GM18511 (cell line): ENCODE measurements at regions not wholly inside any gene's neighbourhood (a gene's known extent, or its start where the extent isn't known, plus 50 kb on each side); places are given as distances from the start of the nearest gene placed in this dataset.
"Not testable (repeated sequence)": the region's sequence is repeated elsewhere in the genome, so short reads cannot be mapped to it uniquely, and the experiment has no call there.

Source experiments
- ATAC-seq: cut with Tn5 transposase; IDR thresholded peaks from one replicate; pipeline ENCODE4 v1.9.1; 2021; ENCODE audit warnings: mild to moderate bottlenecking, moderate library complexity; ENCODE audit not compliant: unreplicated experiment

DNA sequence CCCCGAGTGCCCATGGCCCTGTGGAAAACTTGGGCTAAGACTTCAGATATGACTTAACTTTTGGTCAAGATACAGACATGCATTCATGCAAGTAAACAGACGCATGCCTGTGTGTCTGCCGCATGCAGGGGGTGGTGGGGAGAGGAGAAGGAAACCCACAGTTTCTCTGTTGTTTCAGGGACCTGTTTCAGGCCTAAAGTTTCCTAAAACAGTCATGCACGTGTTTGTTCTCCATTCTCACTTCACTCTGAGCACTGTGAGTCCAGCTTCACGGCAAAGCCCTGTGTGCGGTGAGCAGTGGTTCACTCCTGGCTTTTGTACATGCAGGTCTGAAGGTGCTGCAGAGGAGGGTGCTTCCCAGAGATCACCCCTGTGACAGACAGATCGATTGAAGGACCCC, 158.7 kb downstream of the FOXL1 start:
- no peak for ATAC-seq

DNA sequence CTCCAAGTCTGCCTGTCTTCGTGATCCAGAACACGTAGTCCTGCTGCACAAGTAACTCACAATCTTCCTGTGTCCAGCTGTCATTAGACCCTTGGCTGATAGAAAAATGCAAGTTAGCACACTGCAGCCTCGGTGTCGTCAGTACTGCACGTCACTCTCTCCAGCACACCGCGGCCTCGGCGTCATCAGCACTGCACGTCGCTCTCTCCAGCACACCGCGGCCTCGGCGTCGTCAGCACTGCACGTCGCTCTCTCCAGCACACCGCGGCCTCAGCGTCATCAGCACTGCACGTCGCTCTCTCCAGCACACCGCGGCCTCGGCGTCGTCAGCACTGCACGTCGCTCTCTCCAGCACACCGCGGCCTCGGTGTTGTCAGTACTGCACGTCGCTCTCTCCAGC, 160.0 kb downstream of the FOXL1 start:
- ATAC-seq = not testable (repeated sequence)

DNA sequence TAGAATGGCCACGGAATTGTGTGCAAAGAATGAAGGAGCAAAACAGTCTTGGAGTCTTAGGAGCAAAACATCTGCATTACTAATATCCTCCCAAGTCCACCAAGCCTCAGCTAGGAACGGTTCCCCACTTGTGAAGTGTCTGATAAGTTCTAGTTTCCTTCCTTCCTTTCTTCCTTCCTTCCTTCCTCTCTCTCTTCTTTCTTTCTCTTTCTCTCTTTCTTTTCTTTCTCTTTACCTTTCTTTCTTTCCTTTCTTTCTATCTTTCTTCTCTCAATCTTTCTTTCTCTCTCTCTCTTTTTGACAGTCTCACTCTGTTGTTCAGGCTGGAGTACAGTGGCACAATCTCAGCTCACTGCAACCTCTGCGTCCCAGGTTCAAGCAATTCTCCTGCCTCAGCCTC, 160.8 kb downstream of the FOXL1 start:
- ATAC-seq = no peak

DNA sequence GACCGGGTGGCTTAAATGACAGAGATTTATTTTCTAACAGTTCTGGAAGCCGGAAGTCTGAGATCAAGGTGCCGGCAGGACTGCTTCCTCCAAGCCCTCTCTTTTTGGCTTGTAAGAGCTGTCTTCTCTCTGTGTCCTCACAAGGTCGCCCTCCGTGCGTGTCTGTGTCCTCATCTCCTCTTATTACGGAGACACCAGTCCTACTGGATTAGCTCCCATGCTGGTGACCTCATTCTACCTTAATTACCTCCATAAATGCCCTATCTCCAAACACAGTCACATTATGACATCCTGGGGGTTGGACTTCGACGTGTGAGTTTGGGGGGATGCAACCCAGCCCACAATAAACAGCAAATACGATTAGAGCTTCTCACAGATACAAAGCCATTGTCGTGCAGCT, 161.5 kb downstream of the FOXL1 start:
- ATAC-seq = no peak

DNA sequence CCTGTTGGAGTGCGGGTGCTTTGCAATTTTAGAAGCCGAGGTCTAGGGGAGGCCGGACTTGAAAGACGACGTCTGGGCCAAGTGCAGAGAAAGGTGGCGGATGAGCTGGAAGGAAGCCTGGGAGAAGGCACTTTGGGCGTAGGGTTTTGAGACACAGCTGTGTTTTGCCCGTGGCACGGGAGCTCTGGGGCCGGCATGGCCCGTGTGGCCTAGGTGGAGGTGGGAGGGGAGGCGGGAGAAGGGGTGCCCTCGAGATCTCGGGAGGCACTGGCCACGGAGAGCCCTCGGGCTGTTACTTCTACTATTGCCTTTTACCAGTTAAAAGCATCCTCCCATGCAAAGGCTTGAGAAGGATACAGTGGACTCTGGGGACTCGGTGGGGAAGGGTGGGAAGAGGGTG, 161.9 kb downstream of the FOXL1 start:
- no peak for ATAC-seq

DNA sequence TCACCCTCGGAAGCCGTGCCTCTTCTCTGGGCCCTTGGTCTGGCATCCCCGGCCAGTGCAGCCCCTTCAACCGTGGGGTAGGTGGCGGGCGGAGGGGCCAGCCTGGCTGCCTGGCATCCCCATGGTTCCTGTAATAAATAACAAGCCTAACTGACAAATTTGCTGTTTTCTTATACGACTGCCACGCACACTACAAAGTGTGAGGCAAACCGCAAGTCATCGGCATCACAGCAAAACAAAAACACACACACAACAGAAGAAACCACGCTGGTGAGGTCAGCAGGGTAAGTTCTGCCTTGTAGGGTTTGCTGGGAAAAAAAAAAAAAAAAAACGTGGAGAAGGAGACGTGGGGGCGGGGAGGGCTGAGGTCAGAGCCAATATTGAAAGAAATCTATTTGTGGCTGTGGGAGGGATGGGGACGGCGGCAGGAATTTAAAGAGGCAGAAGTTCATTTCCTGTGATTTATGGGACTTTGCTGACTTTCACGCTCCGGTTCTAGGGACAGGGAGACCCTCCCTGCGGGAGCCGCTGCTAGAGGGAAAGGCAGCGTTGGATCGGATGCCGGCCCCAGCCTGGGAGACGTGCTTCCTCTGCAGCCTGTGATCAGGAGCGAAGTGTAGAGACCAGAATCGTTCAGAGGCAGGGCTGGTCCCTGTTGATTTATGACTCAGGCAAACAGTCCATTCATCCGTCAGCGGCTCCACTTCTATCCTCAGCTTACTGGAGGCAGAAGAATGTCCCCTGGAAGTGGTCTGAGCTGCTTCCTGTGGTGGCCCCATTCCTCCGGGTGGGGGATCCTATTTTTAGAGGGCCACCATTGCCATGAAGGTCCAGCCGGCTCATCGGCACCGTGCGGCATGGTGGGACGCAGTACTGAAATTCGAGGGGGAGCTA, 162.8 kb downstream of the FOXL1 start:
- ATAC-seq = no peak

DNA sequence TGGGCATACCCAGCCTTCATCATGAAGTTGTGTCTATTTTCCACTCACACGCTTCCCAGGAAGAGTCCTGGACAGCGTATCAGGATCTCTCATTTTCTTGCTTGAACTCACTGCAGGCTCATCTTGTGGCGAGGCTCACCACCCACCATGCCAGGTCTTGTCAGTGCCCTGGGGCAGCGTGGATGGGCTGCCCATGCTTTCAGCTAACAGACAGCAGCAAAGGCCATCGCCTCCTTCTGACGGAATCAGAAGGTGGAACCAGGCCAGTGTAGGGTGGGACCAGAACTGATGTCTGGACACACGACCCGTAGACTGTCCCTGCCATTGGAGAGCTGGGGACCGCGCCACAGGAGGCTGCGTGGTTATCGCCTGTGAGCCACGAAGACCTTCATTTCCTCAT, 169.4 kb downstream of the FOXL1 start:
- ATAC-seq = no peak

DNA sequence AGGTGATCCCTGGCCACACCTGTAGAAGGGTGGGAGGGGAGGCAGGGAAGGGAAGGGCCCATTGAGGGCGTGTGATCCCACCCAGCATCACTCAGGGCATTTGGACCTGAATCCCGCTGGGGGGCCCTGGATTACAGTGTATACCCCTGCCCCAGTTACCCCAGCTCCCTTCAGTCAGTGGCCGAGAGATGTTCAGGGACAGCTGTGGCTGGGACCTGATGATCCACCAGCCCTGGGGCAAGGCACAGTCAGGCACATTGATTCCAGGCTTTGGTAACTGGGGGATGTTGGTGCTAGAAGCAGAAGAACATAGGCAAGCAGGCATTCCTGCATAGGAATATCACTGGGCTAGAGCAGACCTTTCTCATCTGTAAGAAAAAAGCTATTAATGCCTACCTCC, 170.3 kb downstream of the FOXL1 start:
- ATAC-seq = no peak

DNA sequence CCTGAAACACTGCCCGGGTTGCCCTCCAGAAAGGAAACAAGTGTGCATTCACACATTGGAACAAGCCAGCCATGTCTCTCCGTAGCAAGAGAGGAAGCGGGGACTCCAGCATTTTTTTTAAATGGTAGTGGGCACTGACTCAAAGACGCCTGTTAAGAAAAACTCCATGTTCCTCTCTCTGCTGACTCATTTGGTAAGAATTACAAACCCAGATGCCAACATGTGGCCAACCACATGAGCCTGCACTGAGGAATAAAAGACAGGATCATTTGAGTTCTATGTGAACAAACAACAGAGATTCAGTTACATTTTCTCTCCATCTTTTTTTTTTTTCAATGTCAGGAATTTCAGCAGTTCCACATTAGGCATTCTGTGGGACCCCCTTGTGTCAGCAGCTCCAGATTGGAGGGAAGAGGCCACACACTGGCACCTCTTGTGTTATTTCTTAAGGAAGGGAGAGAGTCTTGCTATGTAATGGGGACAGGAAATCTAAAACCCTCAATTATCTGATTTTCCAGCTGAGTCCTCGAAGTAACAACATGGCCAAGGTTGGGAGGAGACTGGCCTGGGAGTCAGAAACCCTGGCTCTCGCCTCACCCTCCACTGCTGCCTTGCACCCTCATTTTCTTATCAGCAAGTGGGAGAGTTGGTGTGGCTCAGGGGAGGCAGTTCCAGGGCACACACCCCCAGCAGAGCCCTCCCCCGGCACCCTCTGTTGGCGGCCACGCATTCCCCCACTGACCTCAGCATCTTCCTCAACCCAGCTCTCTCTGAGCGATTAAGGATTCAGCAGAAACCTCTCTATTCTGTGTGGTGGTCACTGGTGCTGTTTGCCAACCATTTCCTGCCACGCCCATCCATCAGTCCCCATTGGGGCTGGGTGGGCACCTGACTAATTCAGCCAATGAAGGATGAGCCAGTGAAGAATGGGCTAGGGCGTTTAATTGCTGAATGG, 173.0 kb downstream of the FOXL1 start:
- ATAC-seq = no peak

DNA sequence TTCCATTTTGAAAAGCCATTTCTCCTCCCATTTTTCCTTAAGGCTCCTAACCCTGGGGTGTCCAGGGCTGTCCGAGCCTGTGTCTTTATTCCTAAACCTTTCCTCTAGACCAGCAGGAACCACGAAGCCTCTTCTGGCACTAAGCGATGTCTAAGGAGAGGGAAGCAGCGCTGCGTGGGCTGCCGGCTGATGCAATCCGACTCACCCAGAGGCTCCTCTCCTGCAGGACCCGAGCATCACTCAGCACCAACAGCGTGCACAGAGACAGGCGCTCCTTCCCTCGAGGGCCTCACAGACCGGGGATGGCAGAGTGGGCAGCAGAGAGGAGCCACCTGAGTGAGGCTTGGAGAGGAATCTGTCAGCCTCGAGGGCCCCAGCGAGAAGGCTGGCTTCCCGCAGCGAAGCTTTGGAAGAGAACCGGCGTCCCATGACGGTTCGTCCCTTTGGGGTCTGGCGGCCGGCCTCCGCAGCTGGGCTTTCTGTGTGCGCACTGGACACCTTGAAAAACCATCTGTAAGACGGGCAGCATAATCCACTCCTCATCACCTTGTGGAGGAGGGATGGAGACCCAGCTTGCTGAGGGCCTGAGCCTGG, 174.3 kb downstream of the FOXL1 start:
- ATAC-seq = no peak

DNA sequence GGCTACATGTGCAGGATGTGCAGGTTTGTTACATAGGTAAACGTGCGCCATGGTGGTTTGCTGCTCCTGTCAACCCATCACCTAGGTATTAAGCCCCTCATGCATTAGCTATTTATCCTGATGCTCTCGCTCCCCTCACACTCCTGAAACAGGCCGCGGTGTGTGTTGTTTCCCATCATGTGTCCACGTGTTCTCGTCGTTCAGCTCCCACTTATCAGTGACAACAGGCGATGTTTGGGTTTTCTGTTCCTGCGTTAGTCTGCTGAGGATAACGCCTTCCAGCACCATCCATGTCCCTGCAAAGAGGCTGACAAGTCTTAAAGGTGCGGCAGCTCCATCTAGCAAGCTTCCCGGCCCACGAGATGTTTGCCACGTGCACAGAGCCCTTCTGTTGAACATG, 175.1 kb downstream of the FOXL1 start:
- no peak for ATAC-seq

DNA sequence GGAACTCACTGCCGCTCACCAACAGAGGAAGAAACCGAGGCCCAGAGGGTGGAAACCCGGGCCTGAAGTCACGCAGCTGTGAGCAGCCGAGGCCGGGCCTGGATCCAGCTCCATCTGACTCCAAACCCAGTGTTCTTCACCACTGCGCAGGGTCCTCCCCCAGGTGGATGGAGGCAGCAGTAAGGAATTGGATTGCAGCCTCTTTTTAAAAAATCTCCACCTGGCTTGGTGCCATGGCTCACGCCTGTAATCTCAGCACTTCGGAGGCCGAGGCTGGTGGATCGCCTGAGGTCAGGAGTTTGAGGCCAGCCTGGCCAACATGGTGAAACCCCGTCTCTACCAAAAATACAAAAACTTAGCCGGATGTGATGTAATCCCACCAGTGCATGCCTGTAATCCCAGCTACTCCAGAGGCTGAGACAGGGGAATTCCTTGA, 177.2 kb downstream of the FOXL1 start:
- no peak for ATAC-seq

DNA sequence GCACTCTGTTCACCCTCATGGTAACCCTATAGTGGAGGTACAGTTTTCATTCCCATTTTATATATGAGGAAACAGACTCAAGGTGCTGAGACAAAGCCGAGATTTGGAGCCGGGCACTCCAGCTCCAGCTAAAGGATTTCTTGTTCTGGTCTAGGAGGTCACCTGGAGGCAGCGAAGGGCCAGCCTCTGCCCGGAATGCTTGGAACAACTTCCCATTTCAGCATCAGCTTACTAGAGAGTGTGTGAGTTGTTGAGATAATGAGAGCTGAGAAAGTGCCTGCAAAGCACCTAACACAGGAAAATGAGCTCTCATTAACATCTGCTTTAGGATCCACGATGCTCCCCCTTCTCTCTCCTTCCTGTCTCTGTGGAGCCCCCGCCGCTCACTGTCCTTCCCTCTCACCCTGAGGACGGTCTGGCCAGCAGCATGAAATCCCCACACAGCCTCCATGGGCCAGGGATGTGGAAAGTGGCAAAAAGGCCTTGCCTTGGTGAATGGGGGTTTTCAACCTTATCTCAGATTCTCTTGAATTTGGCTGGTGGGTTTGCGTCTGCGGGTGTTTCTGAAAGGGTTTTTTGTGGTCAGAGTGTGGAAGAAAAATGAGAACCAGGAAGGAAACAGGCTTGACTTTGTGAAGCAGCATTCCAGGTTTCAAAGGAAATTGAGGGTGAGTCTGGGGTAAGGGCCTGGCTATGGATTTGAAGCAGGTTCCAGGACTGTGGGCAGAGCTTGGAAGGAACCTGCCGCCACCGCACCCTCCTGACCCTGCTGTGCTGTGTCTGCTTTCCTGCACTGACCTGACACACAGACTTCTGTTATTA, 178.7 kb downstream of the FOXL1 start:
- ATAC-seq = no peak

DNA sequence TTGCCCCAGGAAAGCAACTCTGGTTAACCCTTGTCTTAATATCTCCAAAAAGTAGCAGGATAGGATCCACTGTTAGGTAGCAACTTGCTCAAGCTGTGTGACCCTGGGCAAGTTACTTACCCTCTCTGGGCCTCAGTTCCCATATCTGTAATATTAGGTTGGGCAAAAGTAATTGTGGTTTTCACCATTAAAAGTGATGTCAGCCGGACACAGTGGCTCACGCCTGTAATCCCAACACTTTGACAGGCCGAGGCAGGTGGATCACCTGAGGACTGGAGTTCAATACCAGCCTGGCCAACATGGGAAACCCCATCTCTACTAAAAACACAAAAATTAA, 179.3 kb downstream of the FOXL1 start:
- ATAC-seq = no peak

DNA sequence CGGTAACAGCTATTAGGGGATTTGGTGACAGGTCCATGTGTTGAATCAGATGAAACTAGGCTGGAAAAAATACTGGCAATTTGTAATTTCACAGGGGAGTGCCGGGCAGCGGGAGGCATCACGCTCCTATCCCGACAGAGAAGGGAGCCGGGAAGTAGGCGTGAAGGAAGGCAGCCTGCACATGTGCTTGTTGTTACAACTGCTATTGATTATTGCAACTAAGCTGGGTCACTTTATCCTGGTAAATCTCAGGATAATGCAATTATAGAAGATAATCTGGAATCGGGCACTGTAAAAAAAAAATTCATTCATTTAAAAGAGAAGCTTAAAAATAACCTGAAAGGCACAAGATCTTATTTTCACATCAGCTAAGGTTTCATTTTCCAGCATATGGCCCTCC, 180.6 kb downstream of the FOXL1 start:
- ATAC-seq = no peak

DNA sequence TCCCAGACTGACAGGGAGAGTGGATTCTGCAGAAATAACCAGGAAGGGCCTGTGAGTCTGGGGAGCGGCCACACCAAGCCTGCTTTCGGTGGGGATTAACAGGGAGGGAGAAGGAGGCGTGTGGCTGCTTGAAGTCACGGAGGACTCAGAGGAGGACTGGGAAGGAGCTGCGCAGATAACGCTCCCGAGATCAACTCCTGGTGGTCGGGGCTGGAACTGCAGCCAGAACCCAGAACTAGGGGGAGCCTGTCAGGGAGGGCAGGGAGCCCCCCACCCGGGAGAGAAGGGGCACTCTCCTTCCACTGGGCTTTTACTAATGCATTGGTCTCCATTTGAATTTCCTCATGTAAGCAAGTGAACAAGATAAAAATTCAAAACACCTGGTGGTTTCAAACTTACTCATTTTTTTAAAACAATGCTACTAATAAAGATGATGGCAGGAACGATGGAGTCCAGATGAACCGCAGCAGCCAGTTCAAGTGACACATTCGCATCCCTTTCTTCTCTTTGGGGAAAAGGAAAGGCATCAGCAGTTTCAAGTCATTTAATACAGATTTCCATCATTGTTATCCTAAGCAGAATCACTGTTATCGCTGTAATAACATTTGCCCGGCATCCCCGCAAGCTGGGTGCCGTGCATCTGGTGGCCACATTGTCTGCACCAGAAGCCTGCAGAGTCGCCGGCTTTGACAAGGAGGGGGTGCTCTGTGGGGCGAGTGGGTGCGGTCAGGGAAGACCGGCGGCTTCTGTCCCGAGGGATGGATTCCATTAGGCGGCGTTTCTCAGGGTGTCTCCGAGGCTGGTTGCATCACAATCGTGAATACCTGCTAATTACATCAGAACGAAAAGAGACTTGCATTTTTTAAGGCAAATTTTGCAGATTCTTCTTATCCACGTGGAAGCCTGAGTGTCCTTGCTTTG, 183.0 kb downstream of the FOXL1 start:
- no peak for ATAC-seq

DNA sequence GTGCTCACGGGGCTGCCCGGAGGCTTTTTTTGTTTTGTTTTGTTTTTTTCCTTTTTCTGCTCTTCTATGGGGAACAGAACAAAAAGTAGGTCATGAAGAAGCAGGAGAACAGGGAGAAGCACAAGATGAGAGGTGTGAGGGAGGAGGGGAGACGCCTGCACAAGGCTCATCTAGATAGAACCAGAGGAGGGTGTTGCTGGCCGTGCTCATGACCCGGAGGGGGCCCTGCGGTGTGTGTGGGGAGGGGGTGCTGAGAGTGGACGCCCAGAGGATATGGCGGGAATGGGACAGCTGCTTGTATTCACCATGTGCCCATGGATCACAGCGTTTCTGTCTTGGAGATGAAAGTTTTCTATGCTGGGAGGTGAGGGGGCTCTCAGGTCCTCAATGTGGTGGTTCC, 183.7 kb downstream of the FOXL1 start:
- ATAC-seq = no peak

DNA sequence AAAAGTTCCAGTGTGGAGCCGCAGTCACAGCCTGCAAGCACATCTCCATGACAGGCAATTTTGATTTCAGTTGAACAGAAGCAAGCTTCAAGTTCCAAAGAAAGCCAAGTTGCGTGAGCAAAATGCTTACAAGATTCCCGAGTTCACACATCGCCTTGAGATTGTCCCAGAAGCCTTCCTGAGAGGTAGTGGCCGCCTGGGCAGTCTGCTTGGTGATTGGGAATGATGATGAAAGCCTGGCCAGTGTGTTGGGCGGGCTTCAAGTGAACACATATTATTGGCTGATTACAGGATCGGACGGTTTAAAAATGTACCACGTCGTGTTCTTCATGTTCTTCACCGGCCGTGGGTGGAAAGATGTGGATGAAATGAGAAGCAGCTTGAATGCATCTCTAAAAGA, 185.5 kb downstream of the FOXL1 start:
- ATAC-seq = no peak

DNA sequence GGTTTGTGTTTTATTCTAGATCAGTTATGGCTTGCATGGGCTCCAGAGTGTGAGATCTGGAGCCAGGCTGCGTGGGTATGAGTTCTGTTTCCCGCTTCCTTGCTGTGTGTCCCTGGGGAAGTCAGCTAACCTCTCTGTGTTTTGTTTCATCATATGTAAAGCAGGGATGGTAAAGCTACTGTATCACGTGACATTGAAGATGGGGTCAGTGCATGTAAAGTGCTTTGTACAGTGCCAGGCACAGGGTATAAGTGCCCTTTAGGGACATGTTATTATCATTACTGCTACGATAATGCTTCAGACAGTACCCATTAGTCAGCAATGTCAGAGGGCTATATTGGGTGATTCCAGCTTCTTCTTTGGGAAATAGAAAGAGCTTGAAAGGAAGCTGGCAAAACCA, 186.2 kb downstream of the FOXL1 start:
- no peak for ATAC-seq
